ENCODE measurements at regions not wholly inside any gene's neighbourhood (a gene's known extent, or its start where the extent isn't known, plus 50 kb on each side); places are given as distances from the start of the nearest gene placed in this dataset.

DNA sequence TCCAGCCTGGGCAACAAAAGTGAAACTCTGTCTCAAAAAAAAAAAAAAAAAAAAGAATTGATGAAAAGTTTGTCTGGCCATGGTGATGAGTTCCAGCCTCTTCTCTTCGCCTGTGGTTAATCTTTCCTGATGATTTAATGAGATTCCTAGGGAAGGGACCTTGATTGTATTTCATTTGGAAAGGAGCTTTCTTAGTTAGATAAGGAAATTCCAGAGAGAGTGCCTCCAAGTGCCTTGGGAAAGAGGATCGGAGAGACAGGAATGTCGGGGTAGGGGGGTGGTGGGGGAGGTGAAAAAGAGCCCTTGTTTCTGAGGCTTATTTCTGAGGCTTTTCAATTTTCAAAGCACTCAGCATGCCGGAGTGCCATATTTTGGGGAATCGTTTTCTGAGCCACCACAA is 93.2 kb upstream of the SIAH1 start:
- Mint-ChIP-seq H3K9me3 (ENCODE audit: unreplicated experiment) (no peaks in the 10 kb centered on the region), H3K4me3 (ENCODE audit: unreplicated experiment) (no peak overlapping the region), H3K36me3 (ENCODE audit: low read depth, unreplicated experiment) (peaks cover 4% of the 10 kb centered on the region), H3K27ac (ENCODE audit: unreplicated experiment) (no peak overlapping the region), H3K27me3 (ENCODE audit: unreplicated experiment) (no peaks in the 10 kb centered on the region), H3K4me1 (ENCODE audit: unreplicated experiment) (no peaks in the 10 kb centered on the region)
- no peak for DNase-seq (ENCODE audit: low spot score)
- TF ChIP-seq, protein P1, sequence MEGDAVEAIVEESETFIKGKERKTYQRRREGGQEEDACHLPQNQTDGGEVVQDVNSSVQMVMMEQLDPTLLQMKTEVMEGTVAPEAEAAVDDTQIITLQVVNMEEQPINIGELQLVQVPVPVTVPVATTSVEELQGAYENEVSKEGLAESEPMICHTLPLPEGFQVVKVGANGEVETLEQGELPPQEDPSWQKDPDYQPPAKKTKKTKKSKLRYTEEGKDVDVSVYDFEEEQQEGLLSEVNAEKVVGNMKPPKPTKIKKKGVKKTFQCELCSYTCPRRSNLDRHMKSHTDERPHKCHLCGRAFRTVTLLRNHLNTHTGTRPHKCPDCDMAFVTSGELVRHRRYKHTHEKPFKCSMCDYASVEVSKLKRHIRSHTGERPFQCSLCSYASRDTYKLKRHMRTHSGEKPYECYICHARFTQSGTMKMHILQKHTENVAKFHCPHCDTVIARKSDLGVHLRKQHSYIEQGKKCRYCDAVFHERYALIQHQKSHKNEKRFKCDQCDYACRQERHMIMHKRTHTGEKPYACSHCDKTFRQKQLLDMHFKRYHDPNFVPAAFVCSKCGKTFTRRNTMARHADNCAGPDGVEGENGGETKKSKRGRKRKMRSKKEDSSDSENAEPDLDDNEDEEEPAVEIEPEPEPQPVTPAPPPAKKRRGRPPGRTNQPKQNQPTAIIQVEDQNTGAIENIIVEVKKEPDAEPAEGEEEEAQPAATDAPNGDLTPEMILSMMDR (IDR thresholded peaks at IDR 0.05; ENCODE audit: unreplicated experiment): no peak

DNA sequence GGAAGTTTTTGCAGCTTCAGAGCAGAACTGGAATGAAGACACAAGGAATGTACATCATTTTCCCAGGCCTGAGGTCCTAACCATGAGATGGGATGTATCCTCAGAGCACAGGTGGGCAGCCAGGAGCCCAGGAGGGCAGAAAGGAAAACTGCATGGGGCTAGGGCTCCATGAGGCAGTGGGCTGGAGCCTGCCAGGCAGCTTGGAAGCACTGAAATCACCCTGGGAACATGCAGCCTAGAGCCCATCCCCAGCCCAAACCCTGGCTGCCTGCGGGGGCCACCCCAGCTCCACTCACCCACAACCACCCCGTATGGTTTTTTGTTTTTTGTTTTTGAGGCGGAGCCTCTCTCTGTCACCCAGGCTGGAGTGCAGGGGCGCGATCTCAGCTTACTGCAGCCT is 86.2 kb upstream of the SIAH1 start:
- H3K27me3 Mint-ChIP-seq (ENCODE audit: unreplicated experiment): no peaks in the 10 kb centered on the region
- TF ChIP-seq, protein P1 (IDR thresholded peaks at IDR 0.05; ENCODE audit: unreplicated experiment): no peak
- no peaks in the 10 kb centered on the region for H3K9me3 Mint-ChIP-seq (ENCODE audit: unreplicated experiment)
- H3K36me3 Mint-ChIP-seq (ENCODE audit: low read depth, unreplicated experiment): peaks cover 3% of the 10 kb centered on the region
- no peaks in the 10 kb centered on the region for H3K4me1 Mint-ChIP-seq (ENCODE audit: unreplicated experiment)
- DNase-seq (ENCODE audit: low spot score): no peak
- no peak overlapping the region for H3K4me3 Mint-ChIP-seq (ENCODE audit: unreplicated experiment)
- no peak overlapping the region for H3K27ac Mint-ChIP-seq (ENCODE audit: unreplicated experiment)

DNA sequence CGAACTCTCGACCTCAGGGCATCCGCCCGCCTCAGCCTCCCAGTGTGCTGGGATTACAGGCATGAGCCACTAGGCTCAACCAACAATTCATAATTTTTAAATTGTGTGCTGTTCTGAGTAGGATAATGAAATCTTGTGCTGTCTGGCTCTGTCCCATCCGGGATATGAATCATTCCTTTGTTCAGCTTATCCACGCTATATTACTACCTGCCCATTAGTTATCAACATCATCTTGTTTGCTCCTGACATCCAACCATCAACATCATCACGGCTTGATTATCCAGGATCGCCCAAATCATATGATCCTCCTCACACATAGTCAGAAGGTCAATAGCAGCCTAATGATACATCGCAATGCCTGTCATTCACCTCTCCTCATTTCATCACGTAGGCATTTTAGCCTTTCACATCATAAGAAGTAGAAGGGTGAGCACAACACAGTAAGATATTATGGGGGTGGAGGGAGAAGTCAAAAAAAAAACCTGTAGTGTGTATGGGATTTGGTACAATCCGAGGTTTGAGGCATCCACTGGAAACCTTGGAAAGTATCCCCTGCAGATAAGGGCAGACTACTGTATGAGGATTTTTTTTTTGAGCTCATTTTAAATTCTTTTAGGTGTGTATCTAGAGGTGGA is 77.0 kb upstream of the SIAH1 start:
- TF ChIP-seq, protein P1 (IDR thresholded peaks at IDR 0.05; ENCODE audit: unreplicated experiment): no peak
- no peak for DNase-seq (ENCODE audit: low spot score)
- H3K4me3 Mint-ChIP-seq (ENCODE audit: unreplicated experiment): no peak overlapping the region
- H3K27ac Mint-ChIP-seq (ENCODE audit: unreplicated experiment): no peak overlapping the region
- H3K27me3 Mint-ChIP-seq (ENCODE audit: unreplicated experiment): peaks cover 1% of the 10 kb centered on the region
- peaks cover under 1% of the 10 kb centered on the region for H3K36me3 Mint-ChIP-seq (ENCODE audit: low read depth, unreplicated experiment)
- no peaks in the 10 kb centered on the region for H3K4me1 Mint-ChIP-seq (ENCODE audit: unreplicated experiment)
- no peaks in the 10 kb centered on the region for H3K9me3 Mint-ChIP-seq (ENCODE audit: unreplicated experiment)

DNA sequence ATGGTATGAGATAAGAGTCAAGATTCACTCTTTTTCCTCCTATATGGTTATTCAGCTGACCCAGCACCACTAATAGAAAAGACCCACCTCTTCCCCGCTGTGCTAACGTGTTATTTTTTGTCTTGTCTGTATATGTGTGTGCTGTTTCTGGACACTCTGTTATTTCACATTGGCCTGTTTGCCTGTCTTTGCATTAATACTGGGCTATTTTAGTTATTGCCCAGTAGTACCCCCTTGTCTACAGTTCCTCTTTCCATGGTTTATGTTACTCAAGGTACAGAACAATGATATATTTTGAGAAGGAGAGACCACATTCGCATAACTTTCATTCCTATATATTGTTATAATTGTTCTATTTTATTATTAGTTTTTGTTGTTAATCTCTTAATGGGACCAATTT is 74.0 kb upstream of the SIAH1 start:
- TF ChIP-seq, protein P1 (IDR thresholded peaks at IDR 0.05; ENCODE audit: unreplicated experiment): no peak
- no peak for DNase-seq (ENCODE audit: low spot score)
- H3K4me1 Mint-ChIP-seq (ENCODE audit: unreplicated experiment): no peaks in the 10 kb centered on the region
- H3K9me3 Mint-ChIP-seq (ENCODE audit: unreplicated experiment): no peaks in the 10 kb centered on the region
- H3K36me3 Mint-ChIP-seq (ENCODE audit: low read depth, unreplicated experiment): no peaks in the 10 kb centered on the region
- no peak overlapping the region for H3K4me3 Mint-ChIP-seq (ENCODE audit: unreplicated experiment)
- no peak overlapping the region for H3K27ac Mint-ChIP-seq (ENCODE audit: unreplicated experiment)
- peaks cover 1% of the 10 kb centered on the region for H3K27me3 Mint-ChIP-seq (ENCODE audit: unreplicated experiment)

DNA sequence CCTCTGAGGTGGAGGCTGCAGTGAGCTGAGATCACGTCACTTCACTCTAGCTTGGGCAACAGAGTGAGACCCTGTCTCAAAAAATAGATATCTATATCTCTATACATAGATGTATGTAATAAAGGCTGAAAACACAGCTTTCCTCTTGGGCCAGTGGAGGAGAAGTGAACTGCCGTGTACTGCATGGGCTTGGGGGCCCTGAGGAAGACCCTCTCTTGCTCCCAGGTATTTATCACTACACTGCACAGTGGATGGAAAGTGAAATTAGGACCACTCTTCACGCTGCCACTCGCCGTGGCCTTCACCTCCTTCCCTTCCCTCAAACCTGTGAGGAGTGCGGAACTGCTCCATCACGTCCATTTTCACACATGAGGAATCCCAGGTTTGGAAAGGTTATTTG is 68.8 kb upstream of the SIAH1 start:
- no peak overlapping the region for H3K27ac Mint-ChIP-seq (ENCODE audit: unreplicated experiment)
- peaks cover 2% of the 10 kb centered on the region for H3K27me3 Mint-ChIP-seq (ENCODE audit: unreplicated experiment)
- H3K4me3 Mint-ChIP-seq (ENCODE audit: unreplicated experiment): no peak overlapping the region
- TF ChIP-seq, protein P1 (IDR thresholded peaks at IDR 0.05; ENCODE audit: unreplicated experiment): no peak
- H3K36me3 Mint-ChIP-seq (ENCODE audit: low read depth, unreplicated experiment): no peaks in the 10 kb centered on the region
- H3K4me1 Mint-ChIP-seq (ENCODE audit: unreplicated experiment): no peaks in the 10 kb centered on the region
- DNase-seq (ENCODE audit: low spot score): no peak
- no peaks in the 10 kb centered on the region for H3K9me3 Mint-ChIP-seq (ENCODE audit: unreplicated experiment)

Measured in endothelial cell (in vitro differentiated cells).